WTC11 (cell line): ENCODE measurements at regions not wholly inside any gene's neighbourhood (a gene's known extent, or its start where the extent isn't known, plus 50 kb on each side); places are given as distances from the start of the nearest gene placed in this dataset.

ENCODE experiments used
- ATAC-seq: fragments of 200-7000 bp; cut with Tn5 transposase; 2 replicates; pipeline ENCODE4 v1.10.0; 2021; ENCODE audit warnings: mild to moderate bottlenecking, moderate library complexity
- CTCF ChIA-PET: fragments of 300-600 bp; sonication (Branson Sonifier 250); formaldehyde crosslinking; loops from one replicate; lab custom pipeline; 2021; ENCODE audit warnings: antibody characterized with exemption; lab: Charles Lee
- POLR2A ChIA-PET: fragments of 350-600 bp; sonication (Branson Sonifier 250); formaldehyde crosslinking; loops from one replicate; lab custom pipeline; 2021; ENCODE audit warnings: antibody characterized with exemption; lab: Charles Lee
- DNase-seq: peaks from one replicate; pipeline ENCODE4 v3.0.0; 2021; ENCODE audit warnings: low spot score
- H3K27ac Mint-ChIP-seq: 2 replicates; pipeline ENCODE4 v1.8.0; 2021; ENCODE audit warnings: mixed read lengths
- H3K27me3 Mint-ChIP-seq: 2 replicates; pipeline ENCODE4 v1.8.0; 2021; ENCODE audit warnings: low read depth, mild to moderate bottlenecking, moderate library complexity, mixed read lengths
- H3K36me3 Mint-ChIP-seq: 2 replicates; pipeline ENCODE4 v1.8.0; 2021; ENCODE audit warnings: mixed read lengths
- H3K4me1 Mint-ChIP-seq: 2 replicates; pipeline ENCODE4 v1.8.0; 2022; ENCODE audit warnings: mixed read lengths
- H3K4me3 Mint-ChIP-seq: 2 replicates; pipeline ENCODE4 v1.8.0; 2021; ENCODE audit warnings: mild to moderate bottlenecking, moderate library complexity, mixed read lengths
- H3K9me3 Mint-ChIP-seq: 2 replicates; pipeline ENCODE4 v1.8.0; 2021; ENCODE audit warnings: mixed read lengths
- ATF1 ChIP-seq: sonication (generic); formaldehyde crosslinking; IDR thresholded peaks from 2 replicates; pipeline ENCODE4 v1.8.1; 2023; ENCODE audit warnings: mild to moderate bottlenecking, moderate library complexity, missing genetic modification reagents
- CREM ChIP-seq: sonication (generic); formaldehyde crosslinking; IDR thresholded peaks from 2 replicates; pipeline ENCODE4 v1.8.1; 2022; ENCODE audit warnings: mild to moderate bottlenecking, missing genetic modification reagents, moderate library complexity
- E2F4 ChIP-seq: sonication (generic); formaldehyde crosslinking; IDR thresholded peaks from 2 replicates; pipeline ENCODE4 v1.8.1; 2022; ENCODE audit warnings: low read depth, mild to moderate bottlenecking, moderate library complexity, missing genetic modification reagents, borderline replicate concordance
- FOXJ3 ChIP-seq: sonication (generic); formaldehyde crosslinking; IDR thresholded peaks from 2 replicates; pipeline ENCODE4 v1.9.0; 2021; ENCODE audit warnings: missing genetic modification reagents, mild to moderate bottlenecking, borderline replicate concordance
- FOXK1 ChIP-seq: sonication (generic); formaldehyde crosslinking; IDR thresholded peaks from 2 replicates; pipeline ENCODE4 v1.8.0; 2022; ENCODE audit warnings: mild to moderate bottlenecking, moderate library complexity, missing genetic modification reagents
- GABPB1 ChIP-seq: sonication (generic); formaldehyde crosslinking; IDR thresholded peaks from 2 replicates; pipeline ENCODE4 v1.8.1; 2023; ENCODE audit warnings: mild to moderate bottlenecking, missing genetic modification reagents
- GRHL2 ChIP-seq: fragments of 250-450 bp; sonication (Bioruptor Pico); IDR thresholded peaks from 2 replicates; pipeline ENCODE4 v1.8.0; 2022; ENCODE audit warnings: mild to moderate bottlenecking, moderate library complexity; ENCODE audit not compliant: insufficient replicate concordance, severe bottlenecking
- GTF2I ChIP-seq: fragments of 250-450 bp; sonication (Bioruptor Pico); conservative IDR thresholded peaks from 2 replicates; pipeline ENCODE4 v1.4.0; 2021; ENCODE audit warnings: mild to moderate bottlenecking
- HMGA2 ChIP-seq: fragments of 250-450 bp; sonication (Bioruptor Pico); IDR thresholded peaks from 2 replicates; pipeline ENCODE4 v1.4.0; 2021; ENCODE audit warnings: mild to moderate bottlenecking, moderate library complexity
- IRF1 ChIP-seq: sonication (generic); formaldehyde crosslinking; IDR thresholded peaks from 2 replicates; pipeline ENCODE4 v1.8.0; 2023; ENCODE audit warnings: missing genetic modification reagents
- IRF2 ChIP-seq: sonication (generic); formaldehyde crosslinking; IDR thresholded peaks from 2 replicates; pipeline ENCODE4 v1.8.0; 2022; ENCODE audit warnings: low read depth, missing genetic modification reagents, borderline replicate concordance
- MYBL2 ChIP-seq: sonication (generic); formaldehyde crosslinking; IDR thresholded peaks from 2 replicates; pipeline ENCODE4 v1.8.1; 2023; ENCODE audit warnings: mild to moderate bottlenecking, moderate library complexity, missing genetic modification reagents
- NFATC4 ChIP-seq: fragments of 250-450 bp; sonication (Bioruptor Pico); IDR thresholded peaks from 2 replicates; pipeline ENCODE4 v1.9.0; 2021; ENCODE audit warnings: mild to moderate bottlenecking
- RELA ChIP-seq: sonication (generic); formaldehyde crosslinking; IDR thresholded peaks from 2 replicates; pipeline ENCODE4 v1.8.1; 2022; ENCODE audit warnings: missing genetic modification reagents, mild to moderate bottlenecking, borderline replicate concordance
- SMAD3 ChIP-seq: sonication (generic); formaldehyde crosslinking; IDR thresholded peaks from 2 replicates; pipeline ENCODE4 v1.8.0; 2022; ENCODE audit warnings: missing genetic modification reagents, mild to moderate bottlenecking, borderline replicate concordance
- SOX15 ChIP-seq: fragments of 250-450 bp; sonication (Bioruptor Pico); IDR thresholded peaks from 2 replicates; pipeline ENCODE4 v1.9.0; 2021; ENCODE audit warnings: mild to moderate bottlenecking
- TCF7 ChIP-seq: sonication (generic); formaldehyde crosslinking; IDR thresholded peaks from 2 replicates; pipeline ENCODE4 v1.8.0; 2022; ENCODE audit warnings: mild to moderate bottlenecking, low read depth, missing genetic modification reagents, moderate library complexity
- TEAD4 ChIP-seq: sonication (generic); formaldehyde crosslinking; IDR thresholded peaks from 2 replicates; pipeline ENCODE4 v1.8.0; 2022; ENCODE audit warnings: mild to moderate bottlenecking, missing genetic modification reagents
- TP53 ChIP-seq: sonication (generic); formaldehyde crosslinking; IDR thresholded peaks from 2 replicates; pipeline ENCODE4 v1.8.1; 2023; ENCODE audit warnings: mild to moderate bottlenecking, missing genetic modification reagents
- ZNF219 ChIP-seq: sonication (generic); formaldehyde crosslinking; IDR thresholded peaks from 2 replicates; pipeline ENCODE4 v1.8.0; 2023; ENCODE audit warnings: missing genetic modification reagents, mild to moderate bottlenecking, borderline replicate concordance
- ZNF396 ChIP-seq: fragments of 250-450 bp; sonication (Bioruptor Pico); IDR thresholded peaks from 2 replicates; pipeline ENCODE4 v1.8.0; 2021; ENCODE audit warnings: mild to moderate bottlenecking, moderate library complexity, borderline replicate concordance
- ZNF425 ChIP-seq: fragments of 250-450 bp; sonication (Bioruptor Pico); conservative IDR thresholded peaks from 2 replicates; pipeline ENCODE4 v1.9.0; 2021; ENCODE audit warnings: mild to moderate bottlenecking
- ZNF671 ChIP-seq: fragments of 250-450 bp; sonication (Bioruptor Pico); IDR thresholded peaks from 2 replicates; pipeline ENCODE4 v1.8.0; 2021; ENCODE audit warnings: mild to moderate bottlenecking
- TF ChIP-seq, protein P1 (sequence below): sonication (generic); formaldehyde crosslinking; IDR thresholded peaks from 2 replicates; pipeline ENCODE4 v1.8.0; 2022; ENCODE audit warnings: mild to moderate bottlenecking, missing genetic modification reagents
- TF ChIP-seq, protein P2 (sequence below): sonication (generic); formaldehyde crosslinking; conservative IDR thresholded peaks from 2 replicates; pipeline ENCODE4 v1.8.1; 2022; ENCODE audit warnings: mild to moderate bottlenecking, missing genetic modification reagents
- TF ChIP-seq, protein P3 (sequence below): fragments of 250-450 bp; sonication (Bioruptor Pico); IDR thresholded peaks from 2 replicates; pipeline ENCODE4 v1.9.0; 2021; ENCODE audit warnings: moderate library complexity, mild to moderate bottlenecking, inconsistent platforms, borderline replicate concordance

- no peak for DNase-seq
- no peaks in the 10 kb centered on the region for H3K27me3 Mint-ChIP-seq
- no peak; the same call in 1 of the 2 replicates for ATAC-seq
- ChIA-PET POLR2A (no interaction called here), CTCF (interaction anchor here (1.7 kb wide), 1 partner anchor 9 kb away, joined by 7 read pairs; no protein-coding TSS in a partner anchor)
- H3K9me3 Mint-ChIP-seq, result peaks cover 15% of the 10 kb centered on the region
- H3K4me1 Mint-ChIP-seq, result no peaks in the 10 kb centered on the region
- H3K4me3 Mint-ChIP-seq, result no peak overlapping the region
- no peak overlapping the region; the same call in 1 of the 2 replicates for H3K27ac Mint-ChIP-seq
- H3K36me3 Mint-ChIP-seq, result no peaks in the 10 kb centered on the region
- TF ChIP-seq SMAD3 (no peak), E2F4 (CRISPR knock-in tag) (no peak), ATF1 (CRISPR knock-in tag) (no peak), ZNF219 (CRISPR knock-in tag) (no peak), FOXJ3 (CRISPR knock-in tag) (no peak), ZNF425 (CRISPR knock-in tag) (no peak), HMGA2 (CRISPR knock-in tag) (no peak), GRHL2 (CRISPR knock-in tag) (no peak), RELA (CRISPR knock-in tag) (no peak), MYBL2 (no peak), IRF1 (no peak)
- TF ChIP-seq, protein P1, sequence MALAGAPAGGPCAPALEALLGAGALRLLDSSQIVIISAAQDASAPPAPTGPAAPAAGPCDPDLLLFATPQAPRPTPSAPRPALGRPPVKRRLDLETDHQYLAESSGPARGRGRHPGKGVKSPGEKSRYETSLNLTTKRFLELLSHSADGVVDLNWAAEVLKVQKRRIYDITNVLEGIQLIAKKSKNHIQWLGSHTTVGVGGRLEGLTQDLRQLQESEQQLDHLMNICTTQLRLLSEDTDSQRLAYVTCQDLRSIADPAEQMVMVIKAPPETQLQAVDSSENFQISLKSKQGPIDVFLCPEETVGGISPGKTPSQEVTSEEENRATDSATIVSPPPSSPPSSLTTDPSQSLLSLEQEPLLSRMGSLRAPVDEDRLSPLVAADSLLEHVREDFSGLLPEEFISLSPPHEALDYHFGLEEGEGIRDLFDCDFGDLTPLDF (CRISPR knock-in tag), result no peak
Observed at GRCh38 chr1:29801561-29801973, 565.2 kb downstream of the PTPRU start.

GRCh38 chr1:29801003-29801402, 564.7 kb downstream of the PTPRU start:
- POLR2A ChIA-PET, result no interaction called here

More at GRCh38 chr1:29801003-29801402, 564.7 kb downstream of the PTPRU start:
- H3K9me3 Mint-ChIP-seq, result peaks cover 19% of the 10 kb centered on the region
- H3K27ac Mint-ChIP-seq, result no peak overlapping the region
- H3K27me3 Mint-ChIP-seq, result no peaks in the 10 kb centered on the region
- ATAC-seq (no peak), DNase-seq (no peak)
- CTCF ChIA-PET, result interaction anchor here (1.7 kb wide), 1 partner anchor 8 kb away, joined by 7 read pairs; no protein-coding TSS in a partner anchor
- H3K36me3 Mint-ChIP-seq, result peaks cover under 1% of the 10 kb centered on the region; the same call in 1 of the 2 replicates
- TF ChIP-seq ZNF219 (CRISPR knock-in tag), result no peak
- TF ChIP-seq ZNF396, result no peak
- TF ChIP-seq, protein P2, sequence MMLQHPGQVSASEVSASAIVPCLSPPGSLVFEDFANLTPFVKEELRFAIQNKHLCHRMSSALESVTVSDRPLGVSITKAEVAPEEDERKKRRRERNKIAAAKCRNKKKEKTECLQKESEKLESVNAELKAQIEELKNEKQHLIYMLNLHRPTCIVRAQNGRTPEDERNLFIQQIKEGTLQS, result no peak
- no peak for TF ChIP-seq NFATC4
- no peak for TF ChIP-seq FOXK1 (CRISPR knock-in tag)
- TF ChIP-seq CREM, result no peak
- no peak for TF ChIP-seq IRF2 (CRISPR knock-in tag)
- TF ChIP-seq ZNF671 (CRISPR knock-in tag), result no peak
- TF ChIP-seq, protein P1 (CRISPR knock-in tag), result no peak
- no peak for TF ChIP-seq GTF2I
- TF ChIP-seq TEAD4 (CRISPR knock-in tag), result no peak
- TF ChIP-seq SOX15 (CRISPR knock-in tag), result no peak
- TF ChIP-seq TCF7 (CRISPR knock-in tag), result no peak
- no peak for TF ChIP-seq GABPB1 (CRISPR knock-in tag)
- no peak for TF ChIP-seq TP53 (CRISPR knock-in tag)
- TF ChIP-seq, protein P3, sequence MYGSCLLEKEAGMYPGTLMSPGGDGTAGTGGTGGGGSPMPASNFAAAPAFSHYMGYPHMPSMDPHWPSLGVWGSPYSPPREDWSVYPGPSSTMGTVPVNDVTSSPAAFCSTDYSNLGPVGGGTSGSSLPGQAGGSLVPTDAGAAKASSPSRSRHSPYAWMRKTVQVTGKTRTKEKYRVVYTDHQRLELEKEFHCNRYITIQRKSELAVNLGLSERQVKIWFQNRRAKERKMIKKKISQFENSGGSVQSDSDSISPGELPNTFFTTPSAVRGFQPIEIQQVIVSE (CRISPR knock-in tag), result no peak
- H3K4me3 Mint-ChIP-seq, result no peak overlapping the region
- H3K4me1 Mint-ChIP-seq, result no peaks in the 10 kb centered on the region
